Gastrocnemius medialis (tissue), 4 donors: ENCODE measurements at regions not wholly inside any gene's neighbourhood (a gene's known extent, or its start where the extent isn't known, plus 50 kb on each side); places are given as distances from the start of the nearest gene placed in this dataset.

Experiments
- CTCF ChIP-seq, 5 experiments: fragments of 450-650 bp in 3 of 5; fragments of 200-600 bp in 2 of 5; sonication (generic) in 2 of 5; IDR thresholded peaks in 4 of 5; conservative IDR thresholded peaks in 1 of 5; 1 replicate in 4 of 5; 2 replicates in 1 of 5; pipeline ENCODE4 v1.5.1; 2016 to 2019; ENCODE audit warnings: antibody characterized with exemption in 5 of 5, mild to moderate bottlenecking in 3 of 5, moderate library complexity in 3 of 5
- POLR2A ChIP-seq, 2 donors: fragments of 450-650 bp; IDR thresholded peaks; one replicate each; pipeline ENCODE4 v1.6.1; 2017; ENCODE audit warnings: antibody characterized with exemption in 2 of 2, mild to moderate bottlenecking in 2 of 2, moderate library complexity in 2 of 2

GRCh38 chr9:7369384-7369821, 430.2 kb downstream of the DMAC1 start:
- TF ChIP-seq CTCF (IDR thresholded peaks at IDR 0.05 in 4 of 5, conservative IDR thresholded peaks at IDR 0.05 in 1 of 5) (no peak), POLR2A (IDR thresholded peaks at IDR 0.05) (no peak)
